ENCODE measurements at regions not wholly inside any gene's neighbourhood (a gene's known extent, or its start where the extent isn't known, plus 50 kb on each side); places are given as distances from the start of the nearest gene placed in this dataset.
"Not testable (repeated sequence)": the region's sequence is repeated elsewhere in the genome, so short reads cannot be mapped to it uniquely, and the experiment has no call there.

DNA sequence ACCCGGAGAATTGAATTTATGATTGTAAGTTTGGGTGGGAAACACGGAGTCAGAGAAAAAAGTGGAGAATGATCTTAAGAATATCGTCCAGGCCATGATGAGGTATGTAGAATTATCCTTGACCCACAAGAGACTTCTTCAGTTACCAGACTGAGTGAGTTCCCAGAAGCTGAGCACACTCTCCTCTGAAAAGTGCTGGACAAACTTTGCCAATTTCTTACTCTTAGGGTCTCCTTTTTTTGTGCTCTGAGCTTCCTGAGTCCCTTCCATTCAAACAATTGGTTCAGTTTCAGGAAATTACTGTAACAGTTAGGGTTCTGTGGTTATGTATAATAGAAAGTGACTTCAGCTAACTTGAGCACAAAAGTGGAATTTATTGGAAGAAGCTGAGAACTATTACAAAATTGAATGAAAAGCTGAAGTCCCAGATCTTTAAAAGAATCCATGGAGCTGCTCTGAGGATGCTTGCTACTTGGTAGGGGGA is 50.6 kb upstream of the EHBP1 start:
- Histone ChIP-seq H3K27me3 (ENCODE audit: control insufficient read depth, insufficient read depth, low read length) (no peaks in the 10 kb centered on the region), H3K4me1 (ENCODE audit: control insufficient read depth, insufficient read depth, low read length) (peaks cover 6% of the 10 kb centered on the region), H3K36me3 (ENCODE audit: control insufficient read depth, insufficient read depth, low read length) (no peaks in the 10 kb centered on the region), H3K27ac (ENCODE audit: low read length) (no peak overlapping the region), H3K4me3 (ENCODE audit: low read length) (no peak overlapping the region), H3K9me3 (ENCODE audit: control insufficient read depth, low read depth, low read length) (peaks cover 3% of the 10 kb centered on the region)
- 100% methylated on average over 1 of the region's 3 CpGs for WGBS (ENCODE audit: insufficient coverage, low lambda C conversion rate)
- DNase-seq, result no peak

DNA sequence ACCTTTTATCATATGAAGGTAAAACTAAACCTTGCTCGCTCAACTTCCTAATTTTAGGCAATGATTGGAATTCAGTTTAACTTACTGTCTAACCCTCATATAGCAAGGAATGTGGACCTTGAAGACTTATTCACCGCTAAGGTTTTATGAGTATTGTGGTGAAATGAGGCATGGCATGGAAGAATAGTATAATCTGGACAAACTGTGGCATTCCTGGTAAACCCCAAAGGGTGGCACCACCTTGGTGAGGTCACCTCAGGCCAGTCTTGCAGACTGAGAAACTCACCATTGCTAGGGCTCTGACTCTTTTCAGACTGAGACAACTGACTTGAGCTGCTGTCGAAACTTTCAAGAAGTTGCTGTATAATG is 51.1 kb upstream of the EHBP1 start:
- Histone ChIP-seq H3K4me3 (ENCODE audit: low read length) (no peak overlapping the region), H3K9me3 (ENCODE audit: control insufficient read depth, low read depth, low read length) (peaks cover 3% of the 10 kb centered on the region), H3K27ac (ENCODE audit: low read length) (no peak overlapping the region), H3K27me3 (ENCODE audit: control insufficient read depth, insufficient read depth, low read length) (no peaks in the 10 kb centered on the region), H3K36me3 (ENCODE audit: control insufficient read depth, insufficient read depth, low read length) (no peaks in the 10 kb centered on the region), H3K4me1 (ENCODE audit: control insufficient read depth, insufficient read depth, low read length) (peaks cover 6% of the 10 kb centered on the region)
- no peak for DNase-seq
- no CpG with 5 or more reads among the region's 3 CpGs for WGBS (ENCODE audit: insufficient coverage, low lambda C conversion rate)

DNA sequence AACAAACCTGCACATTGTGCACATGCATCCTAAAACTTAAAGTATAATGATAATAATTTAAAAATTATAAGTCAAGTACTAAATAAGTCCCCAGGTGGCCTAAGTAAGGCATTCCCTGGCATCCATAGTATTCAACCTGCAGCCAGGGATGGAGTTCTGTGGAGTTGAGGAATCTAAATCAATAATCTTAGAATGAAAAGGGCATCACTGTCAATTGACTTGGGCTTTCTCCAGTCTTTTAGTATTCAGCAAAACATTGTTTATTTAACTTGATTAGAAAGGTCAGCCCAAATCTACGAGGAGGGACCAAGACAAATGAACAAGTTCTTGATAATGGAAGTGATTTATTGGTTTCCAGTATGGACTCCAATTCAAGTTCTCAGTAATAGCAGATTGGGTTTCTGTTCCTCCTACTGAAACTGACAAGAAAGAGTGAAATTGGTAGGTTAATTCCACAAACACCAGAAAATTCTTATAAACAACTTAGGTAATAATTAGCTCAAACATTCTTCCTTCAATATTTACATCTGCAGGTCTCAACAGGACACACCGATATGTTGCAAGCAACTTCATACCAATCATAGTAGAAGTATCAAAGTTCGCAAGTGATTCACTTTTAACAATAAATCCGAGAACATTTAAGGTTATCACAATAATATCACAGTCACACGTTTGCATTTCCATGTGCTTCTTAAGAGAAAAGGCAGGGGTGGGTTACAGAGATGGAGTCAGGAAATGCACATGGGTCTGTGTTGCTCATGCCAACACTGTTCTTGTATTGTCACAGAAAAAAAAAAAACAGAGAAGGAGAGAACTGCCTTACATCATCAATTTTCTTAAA is 51.7 kb upstream of the EHBP1 start:
- 0% methylated on average over 1 of the region's 5 CpGs for WGBS (ENCODE audit: insufficient coverage, low lambda C conversion rate)
- Histone ChIP-seq H3K36me3 (ENCODE audit: control insufficient read depth, insufficient read depth, low read length) (no peaks in the 10 kb centered on the region), H3K4me1 (ENCODE audit: control insufficient read depth, insufficient read depth, low read length) (peaks cover 6% of the 10 kb centered on the region), H3K4me3 (ENCODE audit: low read length) (no peak overlapping the region), H3K27me3 (ENCODE audit: control insufficient read depth, insufficient read depth, low read length) (no peaks in the 10 kb centered on the region), H3K27ac (ENCODE audit: low read length) (no peak overlapping the region), H3K9me3 (ENCODE audit: control insufficient read depth, low read depth, low read length) (peaks cover 3% of the 10 kb centered on the region)
- DNase-seq, result peak; percentile 60 to 82

DNA sequence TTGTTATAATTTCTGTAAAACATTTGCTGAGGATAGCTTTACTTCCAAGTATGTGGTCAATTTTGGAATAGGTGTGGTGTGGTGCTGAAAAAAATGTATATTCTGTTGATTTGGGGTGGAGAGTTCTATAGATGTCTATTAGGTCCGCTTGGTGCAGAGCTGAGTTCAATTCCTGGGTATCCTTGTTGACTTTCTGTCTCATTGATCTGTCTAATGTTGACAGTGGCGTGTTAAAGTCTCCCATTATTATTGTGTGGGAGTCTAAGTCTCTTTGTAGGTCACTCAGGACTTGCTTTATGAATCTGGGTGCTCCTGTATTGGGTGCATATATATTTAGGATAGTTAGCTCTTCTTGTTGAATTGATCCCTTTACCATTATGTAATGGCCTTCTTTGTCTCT is 56.4 kb upstream of the EHBP1 start:
- H3K36me3 ChIP-seq (ENCODE audit: control insufficient read depth, insufficient read depth, low read length); DNase-seq; H3K27me3 ChIP-seq (ENCODE audit: control insufficient read depth, insufficient read depth, low read length); H3K27ac ChIP-seq (ENCODE audit: low read length); H3K4me1 ChIP-seq (ENCODE audit: control insufficient read depth, insufficient read depth, low read length); H3K4me3 ChIP-seq (ENCODE audit: low read length); H3K9me3 ChIP-seq (ENCODE audit: control insufficient read depth, low read depth, low read length): not testable (repeated sequence)
- WGBS (ENCODE audit: insufficient coverage, low lambda C conversion rate), result no CpG with 5 or more reads among the region's 2 CpGs

DNA sequence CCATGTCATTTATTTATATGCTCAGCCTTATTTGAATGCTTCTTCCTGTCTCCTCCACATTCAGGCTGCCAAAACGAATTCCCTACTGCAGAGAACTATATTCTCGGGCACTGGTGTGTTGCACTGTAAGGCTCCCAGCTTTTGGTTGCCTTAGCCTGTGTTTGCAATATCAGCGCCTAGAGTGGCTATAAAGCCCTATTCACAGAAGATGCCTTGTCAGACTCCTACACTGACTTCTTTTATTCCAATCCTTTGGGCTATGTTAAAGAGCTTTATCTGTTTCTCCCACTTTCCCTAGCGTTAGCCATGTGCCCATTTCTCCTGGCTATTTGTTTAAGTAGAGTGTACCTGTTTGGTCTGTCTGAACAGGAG is 62.4 kb upstream of the EHBP1 start:
- WGBS (ENCODE audit: insufficient coverage, low lambda C conversion rate), result no CpG with 5 or more reads among the region's 4 CpGs
- DNase-seq, result no peak
- Histone ChIP-seq H3K9me3 (ENCODE audit: control insufficient read depth, low read depth, low read length) (no peaks in the 10 kb centered on the region), H3K27ac (ENCODE audit: low read length) (no peak overlapping the region), H3K36me3 (ENCODE audit: control insufficient read depth, insufficient read depth, low read length) (no peaks in the 10 kb centered on the region), H3K27me3 (ENCODE audit: control insufficient read depth, insufficient read depth, low read length) (no peaks in the 10 kb centered on the region), H3K4me1 (ENCODE audit: control insufficient read depth, insufficient read depth, low read length) (peaks cover 3% of the 10 kb centered on the region), H3K4me3 (ENCODE audit: low read length) (no peak overlapping the region)

DNA sequence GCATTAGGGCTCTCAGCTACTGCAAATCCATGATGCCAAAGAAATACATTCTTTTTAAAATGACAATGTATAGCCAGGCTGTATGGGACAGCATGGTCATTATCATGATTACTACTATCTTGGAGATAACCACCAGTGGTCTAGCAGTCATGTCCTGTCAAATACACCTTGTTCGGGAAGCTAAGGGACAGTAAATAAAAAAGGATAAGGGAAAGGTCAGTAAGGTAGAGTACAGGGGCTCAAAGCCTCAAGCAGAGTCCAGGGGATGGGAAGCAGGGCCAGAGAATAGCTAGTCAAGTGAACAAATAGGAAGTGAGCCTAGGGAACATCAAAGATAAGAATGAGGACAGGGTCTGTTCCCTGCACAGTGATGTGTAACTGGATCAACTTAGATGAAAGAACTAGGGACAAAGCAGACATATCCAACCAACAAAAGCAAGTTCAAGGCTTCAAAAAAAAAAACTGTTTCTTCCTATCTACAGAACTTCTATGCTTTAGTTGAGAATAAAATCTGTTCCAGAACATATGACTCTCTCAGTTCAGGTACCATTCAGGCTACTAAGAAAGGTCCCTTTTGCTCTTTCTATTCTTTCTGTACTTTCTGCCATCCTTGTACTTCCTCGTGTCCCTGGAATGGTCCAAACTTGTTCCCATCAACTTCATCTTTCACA is 62.9 kb upstream of the EHBP1 start:
- no peak overlapping the region for H3K4me3 ChIP-seq (ENCODE audit: low read length)
- peaks cover 3% of the 10 kb centered on the region for H3K4me1 ChIP-seq (ENCODE audit: control insufficient read depth, insufficient read depth, low read length)
- WGBS (ENCODE audit: insufficient coverage, low lambda C conversion rate), result no CpG with 5 or more reads among the region's 2 CpGs
- H3K36me3 ChIP-seq (ENCODE audit: control insufficient read depth, insufficient read depth, low read length), result no peaks in the 10 kb centered on the region
- H3K27ac ChIP-seq (ENCODE audit: low read length), result no peak overlapping the region
- H3K27me3 ChIP-seq (ENCODE audit: control insufficient read depth, insufficient read depth, low read length), result no peaks in the 10 kb centered on the region
- H3K9me3 ChIP-seq (ENCODE audit: control insufficient read depth, low read depth, low read length), result no peaks in the 10 kb centered on the region
- DNase-seq, result no peak

DNA sequence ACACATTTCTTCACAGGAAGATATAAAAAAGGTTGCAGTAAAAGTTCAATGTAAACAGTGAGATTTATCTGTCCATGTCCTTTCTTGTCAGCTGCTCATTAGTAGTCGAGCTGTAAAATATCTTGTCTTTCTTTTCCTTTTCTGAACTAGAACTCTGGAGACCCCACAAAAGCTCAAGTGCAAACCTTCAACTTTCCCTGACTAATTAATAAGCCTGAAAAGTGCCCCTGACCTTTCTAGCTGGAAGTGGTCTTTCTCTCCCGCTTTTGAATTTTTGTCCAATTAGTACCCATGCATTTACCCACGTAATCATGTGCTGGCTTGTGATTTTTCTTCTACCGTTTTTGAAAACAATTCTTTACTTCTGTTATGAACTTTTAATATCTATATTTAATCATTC is 63.6 kb upstream of the EHBP1 start:
- H3K4me3 ChIP-seq (ENCODE audit: low read length), result no peak overlapping the region
- 77% methylated on average over 4 of the region's 4 CpGs for WGBS (ENCODE audit: insufficient coverage, low lambda C conversion rate)
- peaks cover 3% of the 10 kb centered on the region for H3K4me1 ChIP-seq (ENCODE audit: control insufficient read depth, insufficient read depth, low read length)
- no peaks in the 10 kb centered on the region for H3K9me3 ChIP-seq (ENCODE audit: control insufficient read depth, low read depth, low read length)
- DNase-seq, result no peak
- H3K36me3 ChIP-seq (ENCODE audit: control insufficient read depth, insufficient read depth, low read length), result no peaks in the 10 kb centered on the region
- no peaks in the 10 kb centered on the region for H3K27me3 ChIP-seq (ENCODE audit: control insufficient read depth, insufficient read depth, low read length)
- H3K27ac ChIP-seq (ENCODE audit: low read length), result no peak overlapping the region

DNA sequence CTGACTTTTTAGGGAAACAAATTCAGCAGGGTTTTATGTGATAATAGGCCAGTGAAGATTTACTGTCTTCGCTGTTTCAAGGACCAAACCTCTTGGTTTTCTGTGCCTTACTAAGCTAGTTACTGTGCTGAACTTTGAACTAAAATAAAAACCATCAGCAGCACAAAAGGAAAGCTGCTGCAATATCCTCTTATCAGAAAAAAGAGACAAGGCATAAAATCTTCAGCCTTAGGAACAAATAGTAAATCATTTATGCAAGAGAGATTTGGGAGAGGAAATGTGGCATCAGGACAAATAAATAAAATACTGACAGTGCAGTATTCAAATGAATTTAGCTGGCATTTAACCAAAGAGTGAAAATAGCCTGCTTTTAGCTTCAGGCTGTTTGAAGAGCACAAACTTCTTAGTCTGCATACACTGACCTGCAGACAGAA is 64.1 kb upstream of the EHBP1 start:
- H3K27me3 ChIP-seq (ENCODE audit: control insufficient read depth, insufficient read depth, low read length), result no peaks in the 10 kb centered on the region
- no peak overlapping the region for H3K4me3 ChIP-seq (ENCODE audit: low read length)
- no peaks in the 10 kb centered on the region for H3K36me3 ChIP-seq (ENCODE audit: control insufficient read depth, insufficient read depth, low read length)
- H3K27ac ChIP-seq (ENCODE audit: low read length), result peak overlapping the region; percentile 43
- peak; percentile 34 to 69 for DNase-seq
- WGBS (ENCODE audit: insufficient coverage, low lambda C conversion rate), result no CpG with 5 or more reads among the region's 1 CpG
- no peaks in the 10 kb centered on the region for H3K9me3 ChIP-seq (ENCODE audit: control insufficient read depth, low read depth, low read length)
- H3K4me1 ChIP-seq (ENCODE audit: control insufficient read depth, insufficient read depth, low read length), result peaks cover 3% of the 10 kb centered on the region

DNA sequence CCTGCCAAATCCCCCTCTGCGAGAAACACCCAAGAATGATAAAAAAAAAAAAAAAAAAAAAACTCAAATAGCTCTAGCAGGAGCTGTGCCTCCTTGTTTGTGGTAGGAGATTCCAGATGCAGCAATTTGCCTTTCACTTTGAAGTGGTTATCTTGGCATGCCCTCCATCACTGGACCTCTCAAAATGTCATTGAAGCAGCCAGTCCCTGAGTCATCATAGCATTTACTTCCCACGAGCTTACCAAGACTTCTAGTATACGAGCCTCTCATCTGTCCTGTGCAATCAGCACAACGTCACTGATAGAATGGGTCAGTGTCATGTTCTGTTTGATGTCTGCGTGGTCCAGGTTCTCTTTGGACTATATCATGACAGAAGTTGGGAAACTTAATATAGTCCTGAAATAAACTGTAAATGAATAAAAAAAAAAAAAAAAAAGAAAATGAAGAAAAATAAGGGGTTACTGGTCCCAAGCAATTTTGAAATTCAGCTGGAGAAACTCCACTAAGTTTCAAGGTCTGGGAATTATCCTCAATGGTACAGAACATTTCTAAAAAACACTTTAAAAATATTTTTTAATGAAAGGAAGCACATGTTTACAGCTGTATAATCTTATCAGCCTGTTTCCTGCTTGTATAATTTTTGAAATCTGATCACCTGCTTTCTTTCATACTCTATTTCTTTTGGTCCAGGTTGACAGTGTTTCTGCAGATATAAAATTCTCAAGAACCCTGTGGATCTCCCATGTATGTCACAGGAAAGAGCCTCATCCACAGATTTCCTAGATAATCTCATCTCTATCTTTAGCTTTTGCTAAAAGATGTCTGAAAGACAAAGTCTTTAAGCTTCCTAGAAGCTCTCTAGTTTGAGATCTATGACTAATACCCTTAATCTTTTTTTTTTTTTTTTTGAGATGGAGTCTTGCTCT is 74.1 kb upstream of the EHBP1 start:
- no peak for DNase-seq
- no peaks in the 10 kb centered on the region for H3K4me1 ChIP-seq (ENCODE audit: control insufficient read depth, insufficient read depth, low read length)
- WGBS (ENCODE audit: insufficient coverage, low lambda C conversion rate), result 100% methylated on average over 1 of the region's 5 CpGs
- H3K4me3 ChIP-seq (ENCODE audit: low read length), result no peak overlapping the region
- peaks cover 8% of the 10 kb centered on the region for H3K9me3 ChIP-seq (ENCODE audit: control insufficient read depth, low read depth, low read length)
- no peaks in the 10 kb centered on the region for H3K27me3 ChIP-seq (ENCODE audit: control insufficient read depth, insufficient read depth, low read length)
- no peaks in the 10 kb centered on the region for H3K36me3 ChIP-seq (ENCODE audit: control insufficient read depth, insufficient read depth, low read length)
- no peak overlapping the region for H3K27ac ChIP-seq (ENCODE audit: low read length)

DNA sequence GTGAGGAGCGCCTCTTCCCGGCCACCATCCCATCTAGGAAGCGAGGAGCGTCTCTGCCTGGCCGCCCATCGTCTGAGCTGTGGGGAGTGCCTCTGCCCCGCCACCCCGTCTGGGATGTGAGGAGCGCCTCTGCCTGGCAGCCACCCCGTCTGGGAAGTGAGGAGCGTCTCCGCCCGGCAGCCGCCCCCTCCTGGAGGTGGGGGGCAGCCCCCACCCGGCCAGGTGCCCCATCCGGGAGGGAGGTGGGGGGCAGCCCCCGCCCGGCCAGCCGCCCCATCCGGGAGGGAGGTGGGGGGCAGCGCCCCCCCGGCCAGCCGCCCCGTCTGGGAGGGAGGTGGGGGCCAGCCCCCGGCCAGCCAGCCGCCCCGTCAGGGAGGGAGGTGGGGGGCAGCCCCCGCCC is 75.3 kb upstream of the EHBP1 start:
- not testable (repeated sequence) for H3K27ac ChIP-seq (ENCODE audit: low read length); DNase-seq; H3K36me3 ChIP-seq (ENCODE audit: control insufficient read depth, insufficient read depth, low read length); H3K9me3 ChIP-seq (ENCODE audit: control insufficient read depth, low read depth, low read length); H3K4me3 ChIP-seq (ENCODE audit: low read length); H3K27me3 ChIP-seq (ENCODE audit: control insufficient read depth, insufficient read depth, low read length); H3K4me1 ChIP-seq (ENCODE audit: control insufficient read depth, insufficient read depth, low read length)
- no CpG with 5 or more reads among the region's 28 CpGs for WGBS (ENCODE audit: insufficient coverage, low lambda C conversion rate)

Measured in large intestine (tissue), 3 donors.